NB4 (cell line): ENCODE measurements at regions not wholly inside any gene's neighbourhood (a gene's known extent, or its start where the extent isn't known, plus 50 kb on each side); places are given as distances from the start of the nearest gene placed in this dataset.

Experiments
- CTCF ChIP-seq: IDR thresholded peaks from one replicate; pipeline ENCODE4 v1.5.1; 2012; ENCODE audit warnings: low read depth, low read length
- POLR2A ChIP-seq: IDR thresholded peaks from 2 replicates; pipeline ENCODE4 v1.6.1; 2011; ENCODE audit warnings: mild to moderate bottlenecking; ENCODE audit not compliant: insufficient read length; ENCODE audit errors: extremely low read depth

- TF ChIP-seq POLR2A (no peak), CTCF (no peak)
Measured at GRCh38 chr2:185384822-185385560, 353.6 kb upstream of the FSIP2 start.
